Panc1 (cell line): ENCODE measurements at regions not wholly inside any gene's neighbourhood (a gene's known extent, or its start where the extent isn't known, plus 50 kb on each side); places are given as distances from the start of the nearest gene placed in this dataset.

Experiments
- ATAC-seq: fragments of 200-7000 bp; cut with Tn5 transposase; 2 replicates; pipeline ENCODE4 v1.9.1; 2020; ENCODE audit warnings: mild to moderate bottlenecking, moderate library complexity
- BruUV-seq: library from RNA; stranded (reverse); fragments of 400-500 nt; replicated peaks from 2 replicates; lab custom pipeline; 2021; lab: Mats Ljungman, UMichigan
- CTCF ChIA-PET: fragments of 300-600 bp; sonication (Branson Sonifier 250); formaldehyde crosslinking; loops from one replicate; lab custom pipeline; 2022; ENCODE audit warnings: antibody characterized with exemption; lab: Charles Lee
- POLR2A ChIA-PET: fragments of 300-600 bp; sonication (Branson Sonifier 250); formaldehyde crosslinking; loops from one replicate; lab custom pipeline; 2022; ENCODE audit warnings: antibody characterized with exemption; lab: Charles Lee
- DNase-seq: peaks from one replicate; pipeline ENCODE4 v3.0.0-alpha.2; 2010; ENCODE audit warnings: low read depth, low spot score
- H3K27ac ChIP-seq: 2 replicates; pipeline ENCODE4 v1.5.1; 2011; ENCODE audit warnings: mild to moderate bottlenecking, low read length, inconsistent platforms
- H3K27me3 ChIP-seq: fragments of 200-500 bp; sonication (Bioruptor generic); 2 replicates; pipeline ENCODE4 v1.6.0; 2014; ENCODE audit warnings: low read length, inconsistent platforms; ENCODE audit not compliant: control insufficient read depth, insufficient read depth
- H3K36me3 ChIP-seq: fragments of 200-500 bp; sonication (Bioruptor generic); 2 replicates; pipeline ENCODE4 v1.5.1; 2014; ENCODE audit warnings: inconsistent platforms, mild to moderate bottlenecking, low read length, moderate library complexity; ENCODE audit not compliant: control insufficient read depth, insufficient read depth
- H3K4me1 ChIP-seq: 2 replicates; pipeline ENCODE4 v1.5.1; 2011; ENCODE audit warnings: inconsistent platforms, mild to moderate bottlenecking, low read length, moderate library complexity; ENCODE audit not compliant: control insufficient read depth, insufficient read depth
- H3K4me3 ChIP-seq, 2 experiments: 2 replicates each; pipeline ENCODE4 v1.5.1; 2011 to 2012; ENCODE audit warnings: low read depth in 2 of 2, low read length in 2 of 2, mild to moderate bottlenecking in 2 of 2, inconsistent platforms in 1 of 2, moderate library complexity in 1 of 2
- H3K9me3 ChIP-seq: fragments of 200-500 bp; sonication (Bioruptor generic); 2 replicates; pipeline ENCODE4 v1.5.1; 2014; ENCODE audit warnings: low read depth, mild to moderate bottlenecking, inconsistent platforms, low read length, moderate library complexity; ENCODE audit not compliant: control insufficient read depth, insufficient read depth
- POLR2AphosphoS5 ChIP-seq: IDR thresholded peaks from 2 replicates; pipeline ENCODE4 v1.6.1; 2012; ENCODE audit warnings: mild to moderate bottlenecking, low read depth, low read length, moderate library complexity
- SIN3A ChIP-seq: IDR thresholded peaks from 2 replicates; pipeline ENCODE4 v1.6.1; 2012; ENCODE audit warnings: low read depth, mild to moderate bottlenecking, low read length, moderate library complexity, borderline replicate concordance; ENCODE audit not compliant: insufficient read depth
- TCF7L2 ChIP-seq: IDR thresholded peaks from 2 replicates; pipeline ENCODE4 v1.6.1; 2011; ENCODE audit warnings: mild to moderate bottlenecking, low read depth, low read length, inconsistent platforms
- in situ Hi-C: cut with HindIII; loops from 2 replicates; pipeline ENCODE4 v1.10.0; 2016; ENCODE audit warnings: low sequenced_read_pairs, low pct_unique_long_range_greater_than_20kb
- intact Hi-C: fragments of 100-400 bp; cut with micrococcal nuclease; formaldehyde crosslinking; loops from one replicate; pipeline ENCODE4 v1.10.0; 2022; ENCODE audit not compliant: unreplicated experiment
- TF ChIP-seq, protein P1 (sequence below): fragments of 450-650 bp; IDR thresholded peaks from 2 replicates; pipeline ENCODE4 v1.5.1; 2017; ENCODE audit warnings: mild to moderate bottlenecking
- TF ChIP-seq, protein P2 (sequence below), 2 experiments: IDR thresholded peaks; 2 replicates each; pipeline ENCODE4 v1.6.1; 2011 to 2012; ENCODE audit warnings: low read depth in 2 of 2, control low read depth in 1 of 2, low read length in 1 of 2, mild to moderate bottlenecking in 1 of 2, moderate library complexity in 1 of 2; ENCODE audit not compliant: insufficient read depth in 1 of 2

DNA sequence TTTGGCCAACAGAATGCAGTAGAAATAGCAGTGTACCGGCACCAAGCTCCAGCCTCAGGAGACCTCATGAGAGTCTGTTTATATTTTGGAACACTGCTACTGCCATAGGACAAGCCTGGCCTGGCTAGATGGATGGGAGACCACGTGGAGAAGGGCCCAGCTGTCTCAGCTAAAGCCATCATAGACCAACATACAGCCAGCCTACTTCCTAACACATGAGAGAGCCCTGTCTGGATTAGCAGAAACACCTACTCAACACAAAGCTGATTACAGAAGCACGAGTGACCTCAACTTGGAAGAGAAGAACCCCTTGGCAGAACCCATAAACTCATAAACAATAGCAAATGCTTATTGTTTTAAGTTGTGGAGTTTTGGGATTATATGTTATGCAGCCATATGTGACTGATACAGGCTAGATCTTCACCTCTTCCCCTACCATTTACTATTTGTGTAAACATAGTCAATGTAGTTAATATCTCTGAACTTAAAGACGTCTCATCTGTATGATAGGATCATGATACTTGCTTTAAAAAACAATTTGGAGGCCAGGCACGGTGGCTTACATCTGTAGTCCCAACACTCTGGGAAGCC lies 199.4 kb upstream of the ZNF217 start:
- DNase-seq, result no peak
- peak overlapping the region; percentile 91 for H3K27ac ChIP-seq
- POLR2A ChIA-PET, result interaction anchor here (0.7 kb wide), 1 partner anchor 140 kb away, joined by 3 read pairs; no protein-coding TSS in a partner anchor

DNA sequence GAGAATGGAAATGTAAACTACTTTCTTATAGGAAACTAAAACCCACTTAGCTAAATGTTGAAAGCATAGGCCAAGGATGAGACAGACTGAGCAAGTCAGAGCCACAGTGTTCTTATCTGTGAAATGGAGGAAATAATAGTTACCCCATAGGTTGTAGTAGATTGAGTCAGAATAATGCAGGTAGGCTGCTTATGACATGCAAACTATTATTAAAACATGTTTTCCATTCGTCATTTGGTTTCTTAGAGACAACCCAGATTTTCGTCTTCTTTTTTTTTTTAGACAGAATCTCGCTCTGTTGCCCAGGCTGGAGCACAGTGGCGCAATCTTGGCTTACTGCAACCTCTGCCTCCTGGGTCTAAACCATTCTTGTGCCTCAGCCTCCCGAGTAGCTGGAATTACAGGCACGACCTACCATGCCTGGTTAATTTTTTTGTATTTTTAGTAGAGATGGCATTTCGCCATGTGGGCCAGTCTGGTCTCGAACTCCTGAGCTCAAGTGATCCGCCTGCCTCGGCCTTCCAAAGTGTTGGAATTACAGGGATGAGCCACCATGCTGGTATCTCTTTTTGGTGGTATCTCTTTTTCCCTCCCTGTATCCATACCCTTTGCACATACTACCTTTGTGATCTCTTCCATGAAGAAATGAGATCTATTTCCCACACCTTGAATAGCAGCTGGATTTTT lies 196.5 kb upstream of the ZNF217 start:
- H3K4me1 ChIP-seq, result peaks cover 62% of the 10 kb centered on the region
- BruUV-seq, result no TSS peak
- DNase-seq (no peak), ATAC-seq (no peak)
- in situ Hi-C loops (no loop called here), intact Hi-C loops (loop anchor here (5.0 kb wide), 2 partner anchors 48 to 77 kb away; no protein-coding TSS in a partner anchor)
- H3K4me3 ChIP-seq, result no peak overlapping the region
- ChIA-PET POLR2A (interaction anchor here (0.5 kb wide), 1 partner anchor 25 kb away, joined by 3 read pairs; no protein-coding TSS in a partner anchor), CTCF (interaction anchor here (1.2 kb wide), 1 partner anchor 150 kb away, joined by 5 read pairs; no protein-coding TSS in a partner anchor)
- H3K36me3 ChIP-seq, result no peaks in the 10 kb centered on the region
- TF ChIP-seq POLR2AphosphoS5 (no peak), TCF7L2 (no peak), SIN3A (no peak)
- TF ChIP-seq, protein P1, sequence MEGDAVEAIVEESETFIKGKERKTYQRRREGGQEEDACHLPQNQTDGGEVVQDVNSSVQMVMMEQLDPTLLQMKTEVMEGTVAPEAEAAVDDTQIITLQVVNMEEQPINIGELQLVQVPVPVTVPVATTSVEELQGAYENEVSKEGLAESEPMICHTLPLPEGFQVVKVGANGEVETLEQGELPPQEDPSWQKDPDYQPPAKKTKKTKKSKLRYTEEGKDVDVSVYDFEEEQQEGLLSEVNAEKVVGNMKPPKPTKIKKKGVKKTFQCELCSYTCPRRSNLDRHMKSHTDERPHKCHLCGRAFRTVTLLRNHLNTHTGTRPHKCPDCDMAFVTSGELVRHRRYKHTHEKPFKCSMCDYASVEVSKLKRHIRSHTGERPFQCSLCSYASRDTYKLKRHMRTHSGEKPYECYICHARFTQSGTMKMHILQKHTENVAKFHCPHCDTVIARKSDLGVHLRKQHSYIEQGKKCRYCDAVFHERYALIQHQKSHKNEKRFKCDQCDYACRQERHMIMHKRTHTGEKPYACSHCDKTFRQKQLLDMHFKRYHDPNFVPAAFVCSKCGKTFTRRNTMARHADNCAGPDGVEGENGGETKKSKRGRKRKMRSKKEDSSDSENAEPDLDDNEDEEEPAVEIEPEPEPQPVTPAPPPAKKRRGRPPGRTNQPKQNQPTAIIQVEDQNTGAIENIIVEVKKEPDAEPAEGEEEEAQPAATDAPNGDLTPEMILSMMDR, result no peak
- TF ChIP-seq, protein P2, sequence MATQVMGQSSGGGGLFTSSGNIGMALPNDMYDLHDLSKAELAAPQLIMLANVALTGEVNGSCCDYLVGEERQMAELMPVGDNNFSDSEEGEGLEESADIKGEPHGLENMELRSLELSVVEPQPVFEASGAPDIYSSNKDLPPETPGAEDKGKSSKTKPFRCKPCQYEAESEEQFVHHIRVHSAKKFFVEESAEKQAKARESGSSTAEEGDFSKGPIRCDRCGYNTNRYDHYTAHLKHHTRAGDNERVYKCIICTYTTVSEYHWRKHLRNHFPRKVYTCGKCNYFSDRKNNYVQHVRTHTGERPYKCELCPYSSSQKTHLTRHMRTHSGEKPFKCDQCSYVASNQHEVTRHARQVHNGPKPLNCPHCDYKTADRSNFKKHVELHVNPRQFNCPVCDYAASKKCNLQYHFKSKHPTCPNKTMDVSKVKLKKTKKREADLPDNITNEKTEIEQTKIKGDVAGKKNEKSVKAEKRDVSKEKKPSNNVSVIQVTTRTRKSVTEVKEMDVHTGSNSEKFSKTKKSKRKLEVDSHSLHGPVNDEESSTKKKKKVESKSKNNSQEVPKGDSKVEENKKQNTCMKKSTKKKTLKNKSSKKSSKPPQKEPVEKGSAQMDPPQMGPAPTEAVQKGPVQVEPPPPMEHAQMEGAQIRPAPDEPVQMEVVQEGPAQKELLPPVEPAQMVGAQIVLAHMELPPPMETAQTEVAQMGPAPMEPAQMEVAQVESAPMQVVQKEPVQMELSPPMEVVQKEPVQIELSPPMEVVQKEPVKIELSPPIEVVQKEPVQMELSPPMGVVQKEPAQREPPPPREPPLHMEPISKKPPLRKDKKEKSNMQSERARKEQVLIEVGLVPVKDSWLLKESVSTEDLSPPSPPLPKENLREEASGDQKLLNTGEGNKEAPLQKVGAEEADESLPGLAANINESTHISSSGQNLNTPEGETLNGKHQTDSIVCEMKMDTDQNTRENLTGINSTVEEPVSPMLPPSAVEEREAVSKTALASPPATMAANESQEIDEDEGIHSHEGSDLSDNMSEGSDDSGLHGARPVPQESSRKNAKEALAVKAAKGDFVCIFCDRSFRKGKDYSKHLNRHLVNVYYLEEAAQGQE (IDR thresholded peaks at IDR 0.05; ENCODE audit: insufficient read depth in 1 of 2, low read depth in 2 of 2, low read length in 1 of 2), result no peak
- no peaks in the 10 kb centered on the region for H3K27me3 ChIP-seq
- no peaks in the 10 kb centered on the region for H3K9me3 ChIP-seq
- H3K27ac ChIP-seq, result peak overlapping the region; percentile 100

More for the DNA sequence above, 199.4 kb upstream of the ZNF217 start:
- Histone ChIP-seq H3K36me3 (no peaks in the 10 kb centered on the region), H3K4me1 (peaks cover 33% of the 10 kb centered on the region), H3K9me3 (no peaks in the 10 kb centered on the region), H3K27me3 (no peaks in the 10 kb centered on the region), H3K4me3 (no peak overlapping the region)
- TF ChIP-seq SIN3A (no peak), TCF7L2 (no peak), POLR2AphosphoS5 (no peak)
- TF ChIP-seq, protein P2 (IDR thresholded peaks at IDR 0.05; ENCODE audit: insufficient read depth in 1 of 2, low read depth in 2 of 2, low read length in 1 of 2), result no peak
- TF ChIP-seq, protein P1, result no peak
- intact Hi-C loops (no loop called here), in situ Hi-C loops (no loop called here)
- BruUV-seq, result no TSS peak
- CTCF ChIA-PET, result no interaction called here
- no peak for ATAC-seq
